Panc1 (cell line): ENCODE measurements at regions not wholly inside any gene's neighbourhood (a gene's known extent, or its start where the extent isn't known, plus 50 kb on each side); places are given as distances from the start of the nearest gene placed in this dataset.

Experiments used
- SIN3A ChIP-seq: IDR thresholded peaks from 2 replicates; pipeline ENCODE4 v1.6.1; 2012; ENCODE audit warnings: low read depth, mild to moderate bottlenecking, low read length, moderate library complexity, borderline replicate concordance; ENCODE audit not compliant: insufficient read depth
- TF ChIP-seq, protein P1 (sequence below): fragments of 450-650 bp; IDR thresholded peaks from 2 replicates; pipeline ENCODE4 v1.5.1; 2017; ENCODE audit warnings: mild to moderate bottlenecking

DNA sequence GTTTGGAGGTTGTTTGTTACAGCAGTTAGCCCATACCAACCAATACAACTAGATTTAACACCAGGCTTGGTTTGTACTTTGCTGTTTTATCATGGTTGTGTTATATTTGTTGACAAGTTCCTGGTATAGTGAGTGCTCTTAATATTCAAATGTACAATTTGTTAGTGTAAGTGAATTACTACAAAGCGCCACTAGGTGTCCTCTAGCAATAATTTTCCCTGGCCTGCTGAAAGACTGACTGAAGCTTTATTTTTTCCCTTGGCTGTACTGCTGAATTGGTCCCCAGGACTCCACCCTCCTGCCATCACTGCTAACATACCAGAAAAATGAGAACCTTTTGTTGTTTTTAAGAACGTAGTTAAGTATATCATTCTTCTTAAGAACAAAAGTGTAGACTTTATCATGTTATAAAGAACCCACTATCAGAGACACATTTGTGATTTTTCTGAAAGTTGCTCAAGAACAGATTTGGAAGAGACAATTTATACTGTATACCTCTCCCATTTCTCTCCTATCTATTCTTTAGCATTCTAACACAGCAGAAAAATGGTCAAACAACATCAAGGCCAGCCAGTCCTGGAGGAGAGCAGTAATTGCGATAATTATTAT lies 75.3 kb upstream of the FAR2 start:
- TF ChIP-seq, protein P1, sequence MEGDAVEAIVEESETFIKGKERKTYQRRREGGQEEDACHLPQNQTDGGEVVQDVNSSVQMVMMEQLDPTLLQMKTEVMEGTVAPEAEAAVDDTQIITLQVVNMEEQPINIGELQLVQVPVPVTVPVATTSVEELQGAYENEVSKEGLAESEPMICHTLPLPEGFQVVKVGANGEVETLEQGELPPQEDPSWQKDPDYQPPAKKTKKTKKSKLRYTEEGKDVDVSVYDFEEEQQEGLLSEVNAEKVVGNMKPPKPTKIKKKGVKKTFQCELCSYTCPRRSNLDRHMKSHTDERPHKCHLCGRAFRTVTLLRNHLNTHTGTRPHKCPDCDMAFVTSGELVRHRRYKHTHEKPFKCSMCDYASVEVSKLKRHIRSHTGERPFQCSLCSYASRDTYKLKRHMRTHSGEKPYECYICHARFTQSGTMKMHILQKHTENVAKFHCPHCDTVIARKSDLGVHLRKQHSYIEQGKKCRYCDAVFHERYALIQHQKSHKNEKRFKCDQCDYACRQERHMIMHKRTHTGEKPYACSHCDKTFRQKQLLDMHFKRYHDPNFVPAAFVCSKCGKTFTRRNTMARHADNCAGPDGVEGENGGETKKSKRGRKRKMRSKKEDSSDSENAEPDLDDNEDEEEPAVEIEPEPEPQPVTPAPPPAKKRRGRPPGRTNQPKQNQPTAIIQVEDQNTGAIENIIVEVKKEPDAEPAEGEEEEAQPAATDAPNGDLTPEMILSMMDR, result peak; percentile 77
- TF ChIP-seq SIN3A, result no peak
